ENCODE measurements at regions not wholly inside any gene's neighbourhood (a gene's known extent, or its start where the extent isn't known, plus 50 kb on each side); places are given as distances from the start of the nearest gene placed in this dataset.
"Not testable (repeated sequence)": the region's sequence is repeated elsewhere in the genome, so short reads cannot be mapped to it uniquely, and the experiment has no call there.

GRCh38 chr7:69358163-69358821, 240.0 kb upstream of the AUTS2 start:
- no peak for DNase-seq
- Mint-ChIP-seq H3K4me1 (no peaks in the 10 kb centered on the region), H3K36me3 (ENCODE audit: low read depth) (no peaks in the 10 kb centered on the region), H3K27ac (no peak overlapping the region), H3K4me3 (no peak overlapping the region), H3K9me3 (peaks cover 4% of the 10 kb centered on the region), H3K27me3 (peaks cover 4% of the 10 kb centered on the region)
- ATAC-seq, result no peak

- DNase-seq (no peak), ATAC-seq (no peak)
- Mint-ChIP-seq H3K4me1 (no peaks in the 10 kb centered on the region), H3K27ac (no peak overlapping the region), H3K4me3 (no peak overlapping the region), H3K36me3 (ENCODE audit: low read depth) (no peaks in the 10 kb centered on the region), H3K9me3 (peaks cover 4% of the 10 kb centered on the region), H3K27me3 (peaks cover 4% of the 10 kb centered on the region)
These were observed 239.1 kb upstream of the AUTS2 start for GRCh38 chr7:69359003-69359700.

DNA sequence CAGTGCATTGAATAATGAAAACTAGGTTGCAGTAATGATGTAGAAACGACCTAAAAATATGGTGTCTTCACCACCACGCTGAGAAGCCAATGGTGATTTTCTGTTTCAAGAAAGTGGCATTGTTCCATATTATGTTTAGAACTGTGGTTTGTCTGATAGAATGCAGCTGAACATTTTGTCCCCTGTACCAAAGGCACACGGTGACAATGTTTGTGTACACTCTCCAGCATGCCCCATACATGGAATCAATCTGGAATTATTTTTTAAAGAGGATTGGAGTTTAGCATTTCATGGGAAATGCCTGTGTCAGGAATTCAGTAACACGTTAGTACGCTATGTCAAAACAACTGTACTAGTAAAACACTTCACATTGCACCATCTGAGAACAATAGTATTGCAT, 237.4 kb upstream of the AUTS2 start:
- H3K27me3 Mint-ChIP-seq, result peaks cover 4% of the 10 kb centered on the region
- no peak overlapping the region for H3K27ac Mint-ChIP-seq
- no peak overlapping the region for H3K4me3 Mint-ChIP-seq
- peaks cover 4% of the 10 kb centered on the region for H3K9me3 Mint-ChIP-seq
- H3K36me3 Mint-ChIP-seq (ENCODE audit: low read depth), result no peaks in the 10 kb centered on the region
- H3K4me1 Mint-ChIP-seq, result no peaks in the 10 kb centered on the region
- no peak for ATAC-seq
- DNase-seq, result no peak

DNA sequence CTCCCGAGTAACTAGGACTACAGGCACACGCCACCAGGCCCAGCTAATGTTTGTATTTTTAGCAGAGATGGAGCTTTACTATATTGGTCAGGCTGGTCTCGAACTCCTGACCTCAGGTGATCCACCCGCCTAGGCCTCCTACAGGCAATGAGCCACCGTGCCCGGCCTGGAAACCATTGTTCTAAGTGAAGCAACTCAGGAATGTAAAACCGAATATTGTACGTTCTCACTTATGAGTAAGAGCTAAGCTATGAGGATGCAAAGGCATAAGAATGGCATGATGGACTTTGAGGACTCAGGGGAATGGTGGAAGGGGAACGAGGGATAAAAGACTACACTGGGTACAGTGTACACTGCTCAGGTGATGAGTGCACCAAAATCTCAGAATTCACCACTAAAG, 235.1 kb upstream of the AUTS2 start:
- H3K27me3 Mint-ChIP-seq, result peaks cover 2% of the 10 kb centered on the region
- H3K4me1 Mint-ChIP-seq, result no peaks in the 10 kb centered on the region
- DNase-seq (no peak), ATAC-seq (no peak)
- peaks cover 4% of the 10 kb centered on the region for H3K9me3 Mint-ChIP-seq
- H3K36me3 Mint-ChIP-seq (ENCODE audit: low read depth), result no peaks in the 10 kb centered on the region
- no peak overlapping the region for H3K4me3 Mint-ChIP-seq
- no peak overlapping the region for H3K27ac Mint-ChIP-seq

DNA sequence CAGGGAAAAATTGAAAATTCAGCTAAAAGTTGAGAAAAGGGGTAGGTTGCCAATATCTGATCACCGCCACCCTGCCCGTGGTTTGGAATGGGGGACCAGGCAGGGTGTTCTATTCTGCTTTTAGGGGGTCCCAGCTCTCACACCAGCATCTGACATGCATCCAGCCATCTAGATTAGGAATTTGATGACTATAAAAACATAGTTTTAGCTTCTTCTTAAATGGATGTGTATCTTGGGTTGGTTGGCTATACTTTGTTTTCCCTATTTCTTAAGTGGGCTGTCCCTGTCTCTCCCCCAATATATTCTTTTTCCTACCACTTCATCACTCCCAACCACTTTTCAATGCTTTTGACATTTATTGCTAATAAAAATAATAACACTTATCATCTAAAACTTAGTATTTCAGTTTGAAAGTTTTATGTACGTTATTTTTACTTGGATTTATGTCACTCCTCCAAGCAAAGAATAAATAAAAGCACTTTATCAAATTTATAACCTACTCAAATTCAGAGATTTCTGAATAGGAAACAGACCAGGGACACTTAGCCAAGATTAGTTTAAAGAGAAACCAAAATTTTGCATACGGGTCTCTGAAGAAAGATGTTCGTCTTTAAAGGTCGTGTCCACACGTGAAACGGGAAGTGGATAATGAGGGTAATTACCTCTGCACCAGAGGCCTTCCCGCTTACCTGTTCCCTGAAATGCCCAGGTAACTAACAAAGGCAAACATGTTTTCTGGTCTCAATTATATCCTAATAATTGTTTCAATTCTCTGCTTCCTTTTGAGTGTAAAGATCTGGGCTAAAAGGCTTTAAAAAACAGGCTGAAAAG, 233.2 kb upstream of the AUTS2 start:
- DNase-seq (no peak), ATAC-seq (no peak)
- Mint-ChIP-seq H3K36me3 (ENCODE audit: low read depth) (no peaks in the 10 kb centered on the region), H3K9me3 (peaks cover 4% of the 10 kb centered on the region), H3K27ac (no peak overlapping the region), H3K4me3 (no peak overlapping the region), H3K4me1 (no peaks in the 10 kb centered on the region), H3K27me3 (no peaks in the 10 kb centered on the region)

DNA sequence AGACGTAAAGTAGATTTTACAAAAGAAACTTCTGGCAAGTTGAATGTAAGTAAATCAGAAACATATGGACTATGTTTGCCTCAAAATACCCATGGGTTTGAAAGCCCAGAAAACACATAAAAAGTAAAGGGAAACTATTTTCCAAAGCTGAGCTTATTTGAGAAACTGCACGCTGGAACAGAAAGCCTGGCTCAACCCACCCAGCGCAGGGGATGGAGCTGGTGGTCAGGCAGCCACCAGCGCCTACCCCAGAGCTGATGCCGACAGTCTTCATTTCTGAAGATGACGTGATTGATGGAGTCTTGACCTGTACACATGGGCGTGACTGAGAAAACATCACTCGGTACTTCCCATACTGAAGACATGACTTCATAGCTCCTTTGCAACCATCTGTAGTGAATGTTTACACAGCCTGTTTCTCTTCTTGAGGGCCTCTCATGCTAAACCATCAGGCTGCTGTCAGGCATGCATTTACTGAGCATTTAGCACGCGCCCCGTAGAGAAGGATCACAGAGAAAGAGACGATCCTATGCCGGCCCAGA, 232.6 kb upstream of the AUTS2 start:
- H3K4me1 Mint-ChIP-seq, result no peaks in the 10 kb centered on the region
- DNase-seq (no peak), ATAC-seq (no peak)
- H3K4me3 Mint-ChIP-seq, result no peak overlapping the region
- H3K9me3 Mint-ChIP-seq, result peaks cover 4% of the 10 kb centered on the region
- H3K27me3 Mint-ChIP-seq, result no peaks in the 10 kb centered on the region
- H3K27ac Mint-ChIP-seq, result no peak overlapping the region
- no peaks in the 10 kb centered on the region for H3K36me3 Mint-ChIP-seq (ENCODE audit: low read depth)

DNA sequence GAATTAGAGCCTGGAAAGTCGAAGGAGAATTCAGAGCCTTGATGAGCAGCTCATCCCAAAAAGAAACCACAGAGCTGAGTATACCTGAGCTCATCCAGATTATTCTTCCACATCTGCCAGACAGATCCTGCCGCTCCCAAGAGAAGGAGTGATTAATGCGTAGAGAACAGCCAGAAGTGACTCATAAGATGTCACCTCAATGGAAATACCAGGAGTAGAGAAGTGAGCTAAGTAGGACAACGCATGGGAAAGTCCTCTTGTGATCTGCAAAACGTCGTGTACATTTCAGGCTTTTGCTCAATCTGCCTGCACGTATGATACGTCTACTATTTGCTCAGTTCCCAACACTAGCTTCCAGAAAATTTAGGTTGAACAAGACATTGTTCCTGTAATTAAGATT, 230.5 kb upstream of the AUTS2 start:
- Mint-ChIP-seq H3K27ac (no peak overlapping the region), H3K27me3 (no peaks in the 10 kb centered on the region), H3K9me3 (no peaks in the 10 kb centered on the region), H3K4me3 (no peak overlapping the region), H3K4me1 (no peaks in the 10 kb centered on the region), H3K36me3 (ENCODE audit: low read depth) (no peaks in the 10 kb centered on the region)
- ATAC-seq, result no peak
- no peak for DNase-seq

- Mint-ChIP-seq H3K4me1 (peaks cover 4% of the 10 kb centered on the region), H3K36me3 (ENCODE audit: low read depth) (no peaks in the 10 kb centered on the region), H3K27ac (no peak overlapping the region), H3K4me3 (no peak overlapping the region), H3K9me3 (peaks cover 5% of the 10 kb centered on the region), H3K27me3 (no peaks in the 10 kb centered on the region)
- ATAC-seq, result no peak
- DNase-seq, result no peak
These were observed 224.9 kb upstream of the AUTS2 start for GRCh38 chr7:69373171-69374043.

GRCh38 chr7:69374044-69374425, 224.2 kb upstream of the AUTS2 start:
- ATAC-seq, result no peak
- Mint-ChIP-seq H3K4me3 (no peak overlapping the region), H3K36me3 (ENCODE audit: low read depth) (no peaks in the 10 kb centered on the region), H3K4me1 (peaks cover 4% of the 10 kb centered on the region), H3K27me3 (no peaks in the 10 kb centered on the region), H3K27ac (no peak overlapping the region), H3K9me3 (peaks cover 5% of the 10 kb centered on the region)
- DNase-seq, result no peak

DNA sequence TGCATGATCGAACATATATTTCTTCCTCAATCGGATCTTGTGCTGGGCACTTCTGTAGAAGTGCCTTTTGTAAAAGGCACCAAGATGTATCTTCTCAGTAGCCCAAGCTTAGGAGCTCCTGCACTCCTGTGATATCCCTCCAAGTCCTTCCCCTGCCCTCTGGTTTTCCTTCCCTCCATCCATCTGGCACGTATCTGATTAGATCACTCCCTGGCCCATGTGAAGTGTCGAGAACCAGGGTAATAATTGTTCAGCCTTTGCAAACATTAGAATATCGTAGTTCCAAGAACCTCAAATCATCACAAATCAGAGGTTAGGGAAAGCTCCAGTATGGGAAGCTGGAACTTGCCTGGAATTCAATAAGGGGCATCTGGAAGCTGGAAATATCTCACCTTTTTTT, 221.1 kb upstream of the AUTS2 start:
- Mint-ChIP-seq H3K9me3 (peaks cover 7% of the 10 kb centered on the region), H3K4me3 (no peak overlapping the region), H3K36me3 (ENCODE audit: low read depth) (no peaks in the 10 kb centered on the region), H3K27ac (no peak overlapping the region), H3K27me3 (no peaks in the 10 kb centered on the region), H3K4me1 (peaks cover 6% of the 10 kb centered on the region)
- ATAC-seq (no peak), DNase-seq (no peak)

- Mint-ChIP-seq H3K4me3 (no peak overlapping the region), H3K4me1 (no peaks in the 10 kb centered on the region), H3K36me3 (ENCODE audit: low read depth) (no peaks in the 10 kb centered on the region), H3K27me3 (no peaks in the 10 kb centered on the region), H3K27ac (no peak overlapping the region), H3K9me3 (peaks cover 5% of the 10 kb centered on the region)
- ATAC-seq (no peak), DNase-seq (no peak)
These were observed 209.7 kb upstream of the AUTS2 start for GRCh38 chr7:69388452-69389137.

GRCh38 chr7:69389216-69389615, 209.1 kb upstream of the AUTS2 start:
- ATAC-seq (no peak), DNase-seq (no peak)
- Mint-ChIP-seq H3K4me1 (no peaks in the 10 kb centered on the region), H3K4me3 (no peak overlapping the region), H3K36me3 (ENCODE audit: low read depth) (no peaks in the 10 kb centered on the region), H3K27ac (no peak overlapping the region), H3K27me3 (no peaks in the 10 kb centered on the region), H3K9me3 (peaks cover 5% of the 10 kb centered on the region)

DNA sequence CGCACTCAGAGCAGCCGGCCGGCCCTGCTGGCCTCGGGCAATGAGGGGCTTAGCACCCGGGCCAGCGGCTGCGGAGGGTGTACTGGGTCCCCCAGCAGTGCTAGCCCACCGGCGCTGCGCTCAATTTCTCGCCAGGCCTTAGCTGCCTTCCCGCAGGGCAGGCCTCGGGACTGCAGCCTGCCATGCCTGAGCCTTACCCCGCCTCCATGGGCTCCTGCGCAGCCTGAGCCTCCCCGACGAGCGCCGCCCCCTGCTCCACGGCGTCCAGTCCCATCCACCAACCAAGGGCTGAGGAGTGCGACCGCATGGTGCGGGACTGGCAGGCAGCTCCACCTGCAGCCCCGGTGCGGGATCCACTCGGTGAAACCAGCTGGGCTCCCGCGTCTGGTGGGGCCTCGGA, 204.4 kb upstream of the AUTS2 start:
- H3K36me3 Mint-ChIP-seq (ENCODE audit: low read depth); H3K27ac Mint-ChIP-seq; DNase-seq; H3K9me3 Mint-ChIP-seq; H3K4me3 Mint-ChIP-seq; H3K4me1 Mint-ChIP-seq; ATAC-seq; H3K27me3 Mint-ChIP-seq: not testable (repeated sequence)
